GM18508 (cell line): ENCODE measurements at regions not wholly inside any gene's neighbourhood (a gene's known extent, or its start where the extent isn't known, plus 50 kb on each side); places are given as distances from the start of the nearest gene placed in this dataset.
"Not testable (repeated sequence)": the region's sequence is repeated elsewhere in the genome, so short reads cannot be mapped to it uniquely, and the experiment has no call there.

ENCODE experiments used
- ATAC-seq: cut with Tn5 transposase; IDR thresholded peaks from one replicate; pipeline ENCODE4 v1.9.1; 2021; ENCODE audit warnings: moderate number of reproducible peaks; ENCODE audit not compliant: insufficient read depth, unreplicated experiment

- ATAC-seq: no peak
Observed at GRCh38 chr6:111925296-111925695, 52.0 kb upstream of the FYN start.

GRCh38 chr6:111926731-111927302 is 53.6 kb upstream of the FYN start:
- no peak for ATAC-seq

- no peak for ATAC-seq
Observed at GRCh38 chr6:111927321-111927720, 54.1 kb upstream of the FYN start.

- ATAC-seq: no peak
Observed at GRCh38 chr6:111928139-111928538, 54.9 kb upstream of the FYN start.

GRCh38 chr6:111934611-111935010 is 61.4 kb upstream of the FYN start:
- not testable (repeated sequence) for ATAC-seq

- ATAC-seq: no peak
Observed at GRCh38 chr6:111936718-111937117, 63.5 kb upstream of the FYN start.

- no peak for ATAC-seq
Observed at GRCh38 chr6:111938710-111939109, 65.5 kb upstream of the FYN start.

- ATAC-seq: no peak
Observed at GRCh38 chr6:111939902-111940301, 66.7 kb upstream of the FYN start.

- no peak for ATAC-seq
Observed at GRCh38 chr6:111940801-111941200, 67.5 kb upstream of the FYN start.

GRCh38 chr6:111941686-111942330 is 68.6 kb upstream of the FYN start:
- no peak for ATAC-seq

GRCh38 chr6:111942561-111942960 is 69.3 kb upstream of the FYN start:
- ATAC-seq: no peak

GRCh38 chr6:111943266-111943665 is 70.0 kb upstream of the FYN start:
- ATAC-seq: no peak

GRCh38 chr6:111943726-111944125 is 70.5 kb upstream of the FYN start:
- ATAC-seq: no peak

- ATAC-seq: no peak
Observed at GRCh38 chr6:111944541-111944940, 71.3 kb upstream of the FYN start.

GRCh38 chr6:111949546-111949945 is 76.3 kb upstream of the FYN start:
- ATAC-seq: no peak

GRCh38 chr6:111949984-111950383 is 76.7 kb upstream of the FYN start:
- ATAC-seq: not testable (repeated sequence)

- ATAC-seq: no peak
Observed at GRCh38 chr6:111950661-111951496, 77.6 kb upstream of the FYN start.

GRCh38 chr6:111951497-111952085 is 78.3 kb upstream of the FYN start:
- no peak for ATAC-seq

GRCh38 chr6:111952274-111952673 is 79.0 kb upstream of the FYN start:
- ATAC-seq: no peak

- ATAC-seq: no peak
Observed at GRCh38 chr6:111952821-111953540, 79.7 kb upstream of the FYN start.
